Pancreas (tissue), 10 donors: ENCODE measurements at regions not wholly inside any gene's neighbourhood (a gene's known extent, or its start where the extent isn't known, plus 50 kb on each side); places are given as distances from the start of the nearest gene placed in this dataset.

ENCODE experiments used
- ATAC-seq, 4 donors: fragments of 200-7000 bp; cut with Tn5 transposase; one replicate each; pipeline versions ENCODE4 v1.8.0 to v1.9.1; 2020; ENCODE audit warnings: mild to moderate bottlenecking in 4 of 4, moderate library complexity in 4 of 4
- DNase-seq, 6 donors: peaks; one replicate each; pipeline ENCODE4 v3.0.0-alpha.2; 2020
- FAIRE-seq: peaks from 2 replicates; lab custom pipeline; 2012; peaks lifted over from hg19 to GRCh38; lab: Jason Lieb, UNC
- H3K27ac ChIP-seq, 4 donors: fragments of 200-600 bp; sonication (generic); 1 replicate in 3 of 4; 2 replicates in 1 of 4; pipeline versions ENCODE4 v1.5.0 to v1.8.0; 2020
- H3K27me3 ChIP-seq, 4 donors: fragments of 200-600 bp; one replicate each; pipeline ENCODE4 v1.8.0; 2021
- H3K36me3 ChIP-seq, 3 donors: fragments of 200-600 bp; sonication (generic) in 1 of 3; one replicate each; pipeline versions ENCODE4 v1.5.0 to v1.8.0; 2020 to 2021
- H3K4me1 ChIP-seq, 3 donors: fragments of 200-600 bp; one replicate each; pipeline ENCODE4 v1.8.0; 2021
- H3K4me3 ChIP-seq, 4 donors: fragments of 200-600 bp; sonication (generic) in 2 of 4; one replicate each; pipeline versions ENCODE4 v1.5.0 to v1.8.0; 2020 to 2021
- H3K9me3 ChIP-seq, 4 donors: fragments of 200-600 bp; one replicate each; pipeline ENCODE4 v1.8.0; 2021
- WGBS, 2 donors: extraction: QIAGEN DNeasy Blood & Tissue Kit; methylation state at CpG; one replicate each; pipeline ENCODE4 v1.1.7; 2013; 5-methylcytosine and 5-hydroxymethylcytosine counted together
- intact Hi-C, 3 donors: fragments of 100-400 bp; cut with DNase I; formaldehyde crosslinking; loops; one replicate each; pipeline versions ENCODE4 v1.11.1 to v1.14.2; 2022
- TF ChIP-seq, protein P1 (sequence below), 4 donors: fragments of 200-600 bp; sonication (generic) in 3 of 4; IDR thresholded peaks; one replicate each; pipeline versions ENCODE4 v1.5.0 to v1.8.0; 2021; ENCODE audit warnings: antibody characterized with exemption in 4 of 4
- donor health status: healthy with polysubstance abuse.
- donor health status: DM: no; HTN: no; CAD: no; lungs with moderate emphysema.
- donor health status: DM: no; HTN: no; CAD: no.
- donor health status: control.
- donor health status: control.
- donor health status: Bipolar disorder and iron deficiency.
- donor health status: DM: yes; HTN: yes; CAD: no.
- donor health status: DM: no; HTN: no; CAD: no.
- donor health status: DM: no; HTN: no; CAD: no.
- donor health status: DM: yes; HTN: yes; CAD: no.

DNA sequence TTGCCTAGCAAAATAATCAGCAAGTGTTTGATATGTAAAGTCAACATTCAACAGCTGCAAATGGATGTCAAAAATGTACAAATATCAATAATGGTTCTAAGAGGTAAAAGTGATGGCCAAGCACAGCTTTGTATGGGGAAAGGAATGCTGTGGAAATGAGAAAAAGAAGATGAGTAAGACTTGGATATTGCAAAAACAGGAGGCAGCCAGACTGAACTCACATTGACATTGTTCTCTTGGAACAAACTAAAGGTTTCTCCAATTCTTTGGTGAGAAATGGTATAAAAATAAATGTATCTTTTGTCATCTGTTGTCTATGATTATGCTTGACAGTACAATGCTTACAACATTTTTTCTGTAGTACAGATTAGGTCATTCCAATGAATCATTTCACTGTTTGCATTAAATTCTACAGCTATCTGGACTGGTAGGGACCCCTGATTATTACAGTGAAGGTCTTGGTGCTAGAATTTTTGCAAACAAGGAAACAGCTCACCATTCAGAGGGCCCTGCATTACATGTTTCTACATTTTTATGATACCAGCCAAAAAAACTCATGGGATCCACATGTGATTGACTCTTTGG lies 465.7 kb downstream of the NOVA1 start:
- TF ChIP-seq, protein P1, sequence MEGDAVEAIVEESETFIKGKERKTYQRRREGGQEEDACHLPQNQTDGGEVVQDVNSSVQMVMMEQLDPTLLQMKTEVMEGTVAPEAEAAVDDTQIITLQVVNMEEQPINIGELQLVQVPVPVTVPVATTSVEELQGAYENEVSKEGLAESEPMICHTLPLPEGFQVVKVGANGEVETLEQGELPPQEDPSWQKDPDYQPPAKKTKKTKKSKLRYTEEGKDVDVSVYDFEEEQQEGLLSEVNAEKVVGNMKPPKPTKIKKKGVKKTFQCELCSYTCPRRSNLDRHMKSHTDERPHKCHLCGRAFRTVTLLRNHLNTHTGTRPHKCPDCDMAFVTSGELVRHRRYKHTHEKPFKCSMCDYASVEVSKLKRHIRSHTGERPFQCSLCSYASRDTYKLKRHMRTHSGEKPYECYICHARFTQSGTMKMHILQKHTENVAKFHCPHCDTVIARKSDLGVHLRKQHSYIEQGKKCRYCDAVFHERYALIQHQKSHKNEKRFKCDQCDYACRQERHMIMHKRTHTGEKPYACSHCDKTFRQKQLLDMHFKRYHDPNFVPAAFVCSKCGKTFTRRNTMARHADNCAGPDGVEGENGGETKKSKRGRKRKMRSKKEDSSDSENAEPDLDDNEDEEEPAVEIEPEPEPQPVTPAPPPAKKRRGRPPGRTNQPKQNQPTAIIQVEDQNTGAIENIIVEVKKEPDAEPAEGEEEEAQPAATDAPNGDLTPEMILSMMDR (IDR thresholded peaks at IDR 0.05), result no peak
- ATAC-seq, result no peak

DNA sequence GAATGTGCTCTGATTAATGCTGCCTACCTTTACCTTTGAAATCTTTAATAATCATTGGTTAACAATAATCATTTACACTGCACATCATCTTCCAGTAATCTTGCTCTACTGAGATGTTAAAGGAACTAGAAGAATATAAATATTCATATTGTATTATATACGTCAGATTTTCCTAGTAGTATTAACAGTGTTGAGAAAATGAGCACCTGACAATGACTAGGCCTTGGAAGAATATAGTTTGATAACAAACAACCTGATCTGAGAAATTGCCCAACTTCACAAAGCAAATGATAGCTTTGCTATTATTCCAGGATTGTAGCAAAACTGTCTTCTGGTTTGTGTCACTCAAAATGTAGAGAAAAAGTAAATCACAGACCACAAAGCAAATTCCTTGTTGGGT lies 467.1 kb downstream of the NOVA1 start:
- TF ChIP-seq, protein P1 (IDR thresholded peaks at IDR 0.05), result no peak
- 14 to 35% methylated on average over 1 of the region's 1 CpG for WGBS, 2 donors
- intact Hi-C loops, result no loop called here

More for the DNA sequence above, 465.7 kb downstream of the NOVA1 start:
- Histone ChIP-seq H3K27ac (no peak overlapping the region), H3K4me1 (peaks cover 0 to 10% (median 0%) of the 10 kb centered on the region in 3 donors), H3K36me3 (no peaks in the 10 kb centered on the region), H3K4me3 (no peak overlapping the region), H3K9me3 (no peaks in the 10 kb centered on the region), H3K27me3 (no peaks in the 10 kb centered on the region)
- FAIRE-seq (no peak), DNase-seq (no peak)
- intact Hi-C loops, result no loop called here

DNA sequence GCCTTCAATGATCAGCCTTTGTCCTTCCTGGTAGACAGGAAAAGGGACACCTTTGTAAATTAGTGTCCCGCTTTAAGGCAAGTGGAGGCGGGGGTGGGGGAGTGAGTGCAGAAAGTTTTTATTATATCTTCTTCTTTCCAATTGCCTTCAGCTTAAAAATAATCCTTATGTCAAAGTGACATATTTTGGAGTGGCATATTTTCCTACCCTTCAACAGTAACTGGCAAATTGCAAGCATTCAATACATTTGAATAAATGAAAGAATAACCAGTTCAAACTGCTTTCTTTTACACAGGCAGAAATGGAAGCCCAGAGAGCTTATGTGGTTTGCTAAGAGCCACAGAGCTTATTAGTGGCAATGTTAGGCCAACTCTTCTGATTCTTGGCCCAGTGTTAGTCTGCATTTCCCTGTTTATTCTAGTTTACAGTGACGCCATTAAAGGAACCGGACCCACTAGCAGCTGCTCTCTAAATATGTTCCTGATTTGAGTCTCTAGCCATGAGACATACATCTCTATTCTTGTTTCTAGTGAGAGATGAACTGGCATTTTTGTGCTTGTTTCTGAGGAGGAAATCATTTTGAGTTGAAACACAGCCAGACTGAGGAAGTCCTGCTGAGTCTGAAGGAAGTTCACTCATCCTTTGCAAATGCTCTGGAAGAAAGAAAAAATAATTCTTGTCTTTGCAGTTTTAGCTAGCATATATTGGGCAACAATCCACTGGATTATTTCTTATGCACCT lies 468.7 kb downstream of the NOVA1 start:
- FAIRE-seq (no peak), DNase-seq (no peak), ATAC-seq (peak in 2 of 4 donors; percentile 32 to 51)
- 73 to 82% methylated on average over 4 of the region's 4 CpGs for WGBS, 2 donors
- Histone ChIP-seq H3K4me1 (peaks cover 0 to 10% (median 0%) of the 10 kb centered on the region in 3 donors), H3K9me3 (no peaks in the 10 kb centered on the region), H3K27ac (no peak overlapping the region), H3K27me3 (no peaks in the 10 kb centered on the region), H3K36me3 (no peaks in the 10 kb centered on the region), H3K4me3 (no peak overlapping the region)
- intact Hi-C loops, result no loop called here
- TF ChIP-seq, protein P1 (IDR thresholded peaks at IDR 0.05), result no peak

More for the DNA sequence above, 467.1 kb downstream of the NOVA1 start:
- Histone ChIP-seq H3K27ac (no peak overlapping the region), H3K4me1 (peaks cover 0 to 10% (median 0%) of the 10 kb centered on the region in 3 donors), H3K27me3 (no peaks in the 10 kb centered on the region), H3K9me3 (no peaks in the 10 kb centered on the region), H3K36me3 (no peaks in the 10 kb centered on the region), H3K4me3 (no peak overlapping the region)
- FAIRE-seq (no peak), DNase-seq (no peak), ATAC-seq (peak; percentile 67 to 77 (median 73))

DNA sequence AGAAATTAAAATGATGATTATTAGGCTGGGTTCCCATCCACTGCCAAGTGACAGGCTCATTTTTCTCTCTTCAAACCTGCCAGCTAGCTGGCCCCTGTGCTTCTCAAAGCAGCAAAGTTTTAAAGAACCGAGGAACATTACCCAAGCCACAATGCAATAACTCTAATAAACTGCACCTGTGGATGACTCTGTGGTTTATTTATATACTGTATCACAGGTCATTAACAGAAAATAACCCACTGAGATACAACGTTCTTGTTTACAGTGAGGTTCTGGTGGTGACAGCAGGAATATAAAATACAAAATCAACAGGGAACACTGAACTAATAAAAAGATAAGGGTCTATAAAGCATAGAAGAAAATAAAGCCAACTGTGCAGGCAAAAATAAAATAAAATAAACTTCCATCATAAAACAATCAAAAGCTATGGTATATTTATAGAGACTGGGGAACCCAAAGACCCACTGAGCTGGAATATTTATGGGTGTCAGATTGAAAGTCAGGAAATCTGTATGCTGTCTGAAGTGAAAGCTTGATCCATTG lies 472.9 kb downstream of the NOVA1 start:
- Histone ChIP-seq H3K27me3 (no peaks in the 10 kb centered on the region), H3K36me3 (no peaks in the 10 kb centered on the region), H3K27ac (no peak overlapping the region), H3K9me3 (no peaks in the 10 kb centered on the region), H3K4me3 (no peak overlapping the region), H3K4me1 (peaks cover 0 to under 1% (median 0%) of the 10 kb centered on the region in 3 donors)
- intact Hi-C loops, result no loop called here
- DNase-seq, result no peak
- TF ChIP-seq, protein P1 (IDR thresholded peaks at IDR 0.05), result no peak
- WGBS, 2 donors, result 44 to 47% methylated on average over 2 of the region's 2 CpGs
- no peak for ATAC-seq
- no peak for FAIRE-seq

DNA sequence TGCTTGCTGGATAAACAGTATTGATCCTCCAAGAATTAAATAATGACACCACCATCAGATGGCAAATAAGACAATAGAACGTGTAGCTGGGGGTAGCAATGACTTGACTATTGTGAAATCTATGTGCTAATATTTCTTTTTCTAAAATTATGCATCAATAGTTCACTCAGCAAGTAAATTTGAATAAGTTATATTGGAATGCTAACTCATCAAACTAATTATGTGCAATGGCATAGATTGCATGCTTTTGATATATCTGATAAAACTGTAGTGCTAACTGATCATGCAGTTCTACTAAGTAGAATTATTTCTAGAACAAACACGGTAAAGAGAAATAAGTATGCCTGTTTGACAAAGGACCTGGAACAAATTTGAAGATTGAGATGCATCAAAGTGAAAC lies 474.4 kb downstream of the NOVA1 start:
- no peaks in the 10 kb centered on the region for H3K4me1 ChIP-seq

More for the DNA sequence above, 474.4 kb downstream of the NOVA1 start:
- no peak for ATAC-seq
- intact Hi-C loops, result no loop called here
- no peaks in the 10 kb centered on the region for H3K36me3 ChIP-seq
- TF ChIP-seq, protein P1 (IDR thresholded peaks at IDR 0.05), result no peak
- H3K9me3 ChIP-seq, result no peaks in the 10 kb centered on the region
- H3K27ac ChIP-seq, result no peak overlapping the region
- DNase-seq, result no peak
- H3K27me3 ChIP-seq, result no peaks in the 10 kb centered on the region
- WGBS, 2 donors, result 44 to 45% methylated on average over 2 of the region's 2 CpGs
- no peak overlapping the region for H3K4me3 ChIP-seq
- no peak for FAIRE-seq
